ENCODE measurements at regions not wholly inside any gene's neighbourhood (a gene's known extent, or its start where the extent isn't known, plus 50 kb on each side); places are given as distances from the start of the nearest gene placed in this dataset.

DNA sequence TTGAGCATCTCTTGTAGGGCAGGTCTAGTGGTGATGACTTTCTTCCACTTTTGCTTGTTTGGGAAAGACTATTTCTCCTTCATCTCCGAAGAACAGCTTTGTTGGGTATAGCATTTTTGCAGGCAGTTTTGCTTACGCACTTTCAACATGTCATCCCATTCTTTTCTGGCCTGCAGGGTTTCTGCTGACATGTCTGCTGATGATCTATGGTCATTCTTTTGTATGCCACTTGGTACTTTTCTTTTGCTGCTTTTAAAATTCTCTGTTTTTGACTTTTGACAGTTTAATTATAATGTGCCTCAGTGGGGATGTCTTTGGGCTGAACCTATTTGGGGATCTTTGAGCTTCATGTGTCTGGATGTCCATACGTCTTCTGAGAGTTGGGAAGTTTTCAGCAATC is 78.2 kb downstream of the PTHLH start:
- H3K9me3 Mint-ChIP-seq: no peaks in the 10 kb centered on the region
- no peak for DNase-seq (ENCODE audit: low read depth, low spot score)
- H3K4me1 Mint-ChIP-seq: no peaks in the 10 kb centered on the region
- H3K27ac Mint-ChIP-seq (ENCODE audit: unreplicated experiment): no peak overlapping the region
- no peaks in the 10 kb centered on the region for H3K36me3 Mint-ChIP-seq (ENCODE audit: low read depth)
- TF ChIP-seq, protein P1, sequence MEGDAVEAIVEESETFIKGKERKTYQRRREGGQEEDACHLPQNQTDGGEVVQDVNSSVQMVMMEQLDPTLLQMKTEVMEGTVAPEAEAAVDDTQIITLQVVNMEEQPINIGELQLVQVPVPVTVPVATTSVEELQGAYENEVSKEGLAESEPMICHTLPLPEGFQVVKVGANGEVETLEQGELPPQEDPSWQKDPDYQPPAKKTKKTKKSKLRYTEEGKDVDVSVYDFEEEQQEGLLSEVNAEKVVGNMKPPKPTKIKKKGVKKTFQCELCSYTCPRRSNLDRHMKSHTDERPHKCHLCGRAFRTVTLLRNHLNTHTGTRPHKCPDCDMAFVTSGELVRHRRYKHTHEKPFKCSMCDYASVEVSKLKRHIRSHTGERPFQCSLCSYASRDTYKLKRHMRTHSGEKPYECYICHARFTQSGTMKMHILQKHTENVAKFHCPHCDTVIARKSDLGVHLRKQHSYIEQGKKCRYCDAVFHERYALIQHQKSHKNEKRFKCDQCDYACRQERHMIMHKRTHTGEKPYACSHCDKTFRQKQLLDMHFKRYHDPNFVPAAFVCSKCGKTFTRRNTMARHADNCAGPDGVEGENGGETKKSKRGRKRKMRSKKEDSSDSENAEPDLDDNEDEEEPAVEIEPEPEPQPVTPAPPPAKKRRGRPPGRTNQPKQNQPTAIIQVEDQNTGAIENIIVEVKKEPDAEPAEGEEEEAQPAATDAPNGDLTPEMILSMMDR (conservative IDR thresholded peaks at IDR 0.05): no peak
- no peak overlapping the region for H3K4me3 Mint-ChIP-seq
- no peaks in the 10 kb centered on the region for H3K27me3 Mint-ChIP-seq (ENCODE audit: low read depth)

DNA sequence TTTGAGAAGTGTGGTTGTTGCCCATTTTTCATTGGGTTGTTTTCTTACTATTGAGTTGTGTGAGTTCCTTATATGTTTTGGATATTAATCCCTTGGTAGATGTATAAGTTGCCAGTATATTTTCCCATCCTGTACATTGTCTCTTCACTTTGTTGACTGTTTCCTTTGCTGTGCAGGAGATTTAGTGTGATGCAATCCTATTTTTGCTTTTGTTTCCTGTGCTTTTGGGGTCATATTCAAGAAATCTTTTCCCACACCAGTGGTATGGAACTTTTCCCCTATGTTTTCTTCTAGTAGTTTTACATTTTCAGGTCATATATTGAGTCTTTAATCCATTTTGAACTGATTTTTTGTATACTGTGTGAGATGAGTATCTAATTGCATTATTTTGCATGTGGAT is 92.8 kb downstream of the PTHLH start:
- TF ChIP-seq, protein P1 (conservative IDR thresholded peaks at IDR 0.05): no peak
- no peaks in the 10 kb centered on the region for H3K4me1 Mint-ChIP-seq
- no peaks in the 10 kb centered on the region for H3K27me3 Mint-ChIP-seq (ENCODE audit: low read depth)
- peaks cover 9% of the 10 kb centered on the region for H3K9me3 Mint-ChIP-seq
- H3K36me3 Mint-ChIP-seq (ENCODE audit: low read depth): peaks cover 2% of the 10 kb centered on the region
- no peak for DNase-seq (ENCODE audit: low read depth, low spot score)
- no peak overlapping the region for H3K4me3 Mint-ChIP-seq
- H3K27ac Mint-ChIP-seq (ENCODE audit: unreplicated experiment): no peak overlapping the region

DNA sequence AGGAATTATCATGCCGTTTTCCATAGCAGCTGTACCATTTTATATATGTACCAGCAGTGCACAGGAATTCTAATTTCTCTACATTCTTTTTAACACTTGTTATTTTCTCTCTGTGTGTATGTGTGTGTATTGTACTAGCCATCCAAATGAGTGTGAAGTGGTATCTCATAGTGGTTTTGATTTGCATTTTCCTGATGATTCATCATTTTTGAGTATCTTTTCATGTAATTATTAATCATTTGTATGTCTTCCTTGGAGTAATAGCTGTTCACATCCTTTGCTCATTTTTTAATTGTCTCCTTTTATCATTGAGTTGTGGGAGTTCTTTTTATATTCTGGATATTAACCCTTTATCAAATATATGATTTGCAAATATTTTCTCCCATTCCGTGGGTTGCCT is 95.6 kb upstream of the MANSC4 start:
- TF ChIP-seq, protein P1 (conservative IDR thresholded peaks at IDR 0.05): no peak
- no peaks in the 10 kb centered on the region for H3K4me1 Mint-ChIP-seq
- H3K27me3 Mint-ChIP-seq (ENCODE audit: low read depth): no peaks in the 10 kb centered on the region
- no peak overlapping the region for H3K27ac Mint-ChIP-seq (ENCODE audit: unreplicated experiment)
- DNase-seq (ENCODE audit: low read depth, low spot score): no peak
- H3K4me3 Mint-ChIP-seq: no peak overlapping the region
- H3K36me3 Mint-ChIP-seq (ENCODE audit: low read depth): peaks cover 3% of the 10 kb centered on the region
- peaks cover 8% of the 10 kb centered on the region for H3K9me3 Mint-ChIP-seq

DNA sequence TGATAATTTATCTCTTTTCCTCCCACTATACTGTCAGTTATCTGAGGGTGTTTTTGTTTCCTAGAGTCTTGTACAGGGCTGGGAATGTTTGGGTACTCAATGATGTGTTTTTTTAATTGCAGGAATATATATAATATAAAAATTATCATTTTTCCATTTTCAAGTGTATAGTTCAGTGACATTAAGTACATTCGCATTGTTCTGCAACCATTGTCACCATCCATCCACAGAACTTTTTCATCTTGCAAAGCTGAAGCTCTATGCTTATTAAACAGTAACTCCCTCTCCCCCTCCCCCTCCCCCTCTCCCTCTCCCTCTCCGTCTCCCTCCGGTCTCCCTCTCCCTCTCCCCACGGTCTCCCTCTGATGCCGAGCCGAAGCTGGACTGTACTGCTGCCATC is 93.0 kb upstream of the MANSC4 start:
- Mint-ChIP-seq H3K9me3 (peaks cover 8% of the 10 kb centered on the region), H3K27ac (ENCODE audit: unreplicated experiment) (no peak overlapping the region), H3K36me3 (ENCODE audit: low read depth) (peaks cover 3% of the 10 kb centered on the region), H3K4me1 (no peaks in the 10 kb centered on the region), H3K4me3 (no peak overlapping the region), H3K27me3 (ENCODE audit: low read depth) (no peaks in the 10 kb centered on the region)
- TF ChIP-seq, protein P1 (conservative IDR thresholded peaks at IDR 0.05): no peak
- no peak for DNase-seq (ENCODE audit: low read depth, low spot score)

DNA sequence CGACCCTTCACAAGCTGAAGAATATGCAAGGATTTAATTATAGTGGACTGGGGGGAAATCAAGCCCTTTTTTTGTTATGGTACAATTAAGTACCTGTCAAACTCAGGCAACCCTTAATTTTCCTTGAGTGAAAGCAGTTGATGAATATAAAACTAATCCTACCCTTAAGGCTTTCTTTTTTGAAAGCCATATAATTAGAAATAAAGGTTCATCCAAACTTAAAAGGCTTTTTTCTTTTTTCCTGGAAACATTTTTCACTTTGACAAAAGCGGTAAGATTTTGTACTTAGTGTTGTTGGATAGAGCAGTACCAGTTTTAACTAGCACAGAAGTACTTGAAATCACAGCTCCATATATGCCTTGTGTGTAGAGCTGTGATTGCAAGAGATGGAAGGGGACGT is 91.9 kb upstream of the MANSC4 start:
- H3K27ac Mint-ChIP-seq (ENCODE audit: unreplicated experiment): no peak overlapping the region
- H3K4me1 Mint-ChIP-seq: no peaks in the 10 kb centered on the region
- DNase-seq (ENCODE audit: low read depth, low spot score): no peak
- H3K27me3 Mint-ChIP-seq (ENCODE audit: low read depth): no peaks in the 10 kb centered on the region
- H3K36me3 Mint-ChIP-seq (ENCODE audit: low read depth): peaks cover 3% of the 10 kb centered on the region
- TF ChIP-seq, protein P1 (conservative IDR thresholded peaks at IDR 0.05): no peak
- no peak overlapping the region for H3K4me3 Mint-ChIP-seq
- H3K9me3 Mint-ChIP-seq: peaks cover 8% of the 10 kb centered on the region

DNA sequence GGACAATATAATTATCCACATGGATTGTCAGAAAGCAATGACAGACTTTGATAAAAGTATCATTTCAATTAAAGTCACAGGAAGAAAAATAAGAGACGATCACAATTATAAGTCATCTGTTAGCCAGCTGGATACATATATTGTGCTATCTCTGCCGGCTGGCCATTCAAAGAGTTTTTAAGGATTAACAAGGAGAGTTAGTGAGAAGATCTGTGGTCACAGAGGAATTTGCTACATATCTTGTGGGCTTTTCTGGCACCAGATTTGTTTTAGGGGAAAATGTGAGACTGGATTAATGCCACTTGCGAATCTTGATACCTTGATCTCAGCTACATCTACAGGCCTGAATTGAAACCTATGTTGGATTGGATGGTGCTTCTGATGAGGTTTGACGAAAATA is 90.9 kb upstream of the MANSC4 start:
- no peak overlapping the region for H3K27ac Mint-ChIP-seq (ENCODE audit: unreplicated experiment)
- DNase-seq (ENCODE audit: low read depth, low spot score): no peak
- H3K4me1 Mint-ChIP-seq: no peaks in the 10 kb centered on the region
- H3K4me3 Mint-ChIP-seq: no peak overlapping the region
- no peaks in the 10 kb centered on the region for H3K27me3 Mint-ChIP-seq (ENCODE audit: low read depth)
- peaks cover 8% of the 10 kb centered on the region for H3K9me3 Mint-ChIP-seq
- H3K36me3 Mint-ChIP-seq (ENCODE audit: low read depth): peaks cover 3% of the 10 kb centered on the region
- TF ChIP-seq, protein P1 (conservative IDR thresholded peaks at IDR 0.05): no peak
